ENCODE measurements at regions not wholly inside any gene's neighbourhood (a gene's known extent, or its start where the extent isn't known, plus 50 kb on each side); places are given as distances from the start of the nearest gene placed in this dataset.
"Not testable (repeated sequence)": the region's sequence is repeated elsewhere in the genome, so short reads cannot be mapped to it uniquely, and the experiment has no call there.

- Histone ChIP-seq H3K79me2 (ENCODE audit: low read length) (no peaks in the 10 kb centered on the region), H3K9ac (ENCODE audit: low read length) (no peak overlapping the region), H3K4me1 (ENCODE audit: low read length) (peaks cover 2% of the 10 kb centered on the region), H4K20me1 (ENCODE audit: insufficient read depth, low read depth, low read length) (no peaks in the 10 kb centered on the region), H3K9me2 (replicated peaks; ENCODE audit: insufficient read depth, low read length) (no peaks in the 10 kb centered on the region), H3K27ac (ENCODE audit: low read length) (no peak overlapping the region), H3K27me3 (ENCODE audit: low read length) (peaks cover 3% of the 10 kb centered on the region; the same call in 1 of the 2 replicates), H3K9me3 (ENCODE audit: low read length) (no peaks in the 10 kb centered on the region), H3K4me2 (ENCODE audit: low read depth, low read length, poor library complexity, severe bottlenecking) (no peak overlapping the region), H3K36me3 (ENCODE audit: insufficient read depth, low read length) (no peaks in the 10 kb centered on the region), H2AFZ (ENCODE audit: low read length) (no peak overlapping the region), H3K4me3 (ENCODE audit: low read length) (no peak overlapping the region)
- no peak for DNase-seq
These were observed 116.6 kb upstream of the DUSP22 start for GRCh38 chr6:175680-176079.

- Histone ChIP-seq H4K20me1 (ENCODE audit: insufficient read depth, low read depth, low read length) (no peaks in the 10 kb centered on the region), H3K36me3 (ENCODE audit: insufficient read depth, low read length) (no peaks in the 10 kb centered on the region), H3K4me2 (ENCODE audit: low read depth, low read length, poor library complexity, severe bottlenecking) (no peak overlapping the region), H3K9ac (ENCODE audit: low read length) (no peak overlapping the region), H2AFZ (ENCODE audit: low read length) (no peak overlapping the region), H3K9me2 (replicated peaks; ENCODE audit: insufficient read depth, low read length) (no peaks in the 10 kb centered on the region), H3K4me1 (ENCODE audit: low read length) (peaks cover 13% of the 10 kb centered on the region), H3K4me3 (ENCODE audit: low read length) (no peak overlapping the region), H3K27ac (ENCODE audit: low read length) (no peak overlapping the region), H3K79me2 (ENCODE audit: low read length) (no peaks in the 10 kb centered on the region), H3K27me3 (ENCODE audit: low read length) (peaks cover 3% of the 10 kb centered on the region; the same call in 1 of the 2 replicates), H3K9me3 (ENCODE audit: low read length) (no peaks in the 10 kb centered on the region)
- DNase-seq: no peak
These were observed 115.5 kb upstream of the DUSP22 start for GRCh38 chr6:176766-177165.

GRCh38 chr6:178119-178518 is 114.2 kb upstream of the DUSP22 start:
- Histone ChIP-seq H3K27ac (ENCODE audit: low read length) (no peak overlapping the region), H3K27me3 (ENCODE audit: low read length) (peaks cover 3% of the 10 kb centered on the region; the same call in 1 of the 2 replicates), H3K9ac (ENCODE audit: low read length) (no peak overlapping the region), H3K9me2 (replicated peaks; ENCODE audit: insufficient read depth, low read length) (no peaks in the 10 kb centered on the region), H3K9me3 (ENCODE audit: low read length) (no peaks in the 10 kb centered on the region), H3K4me3 (ENCODE audit: low read length) (no peak overlapping the region), H3K4me2 (ENCODE audit: low read depth, low read length, poor library complexity, severe bottlenecking) (no peak overlapping the region), H3K36me3 (ENCODE audit: insufficient read depth, low read length) (no peaks in the 10 kb centered on the region), H4K20me1 (ENCODE audit: insufficient read depth, low read depth, low read length) (no peaks in the 10 kb centered on the region), H2AFZ (ENCODE audit: low read length) (no peak overlapping the region), H3K4me1 (ENCODE audit: low read length) (peaks cover 20% of the 10 kb centered on the region), H3K79me2 (ENCODE audit: low read length) (no peaks in the 10 kb centered on the region)
- DNase-seq: no peak

GRCh38 chr6:178929-179328 is 113.4 kb upstream of the DUSP22 start:
- H3K9ac ChIP-seq (ENCODE audit: low read length); H3K9me3 ChIP-seq (ENCODE audit: low read length); H3K27ac ChIP-seq (ENCODE audit: low read length); DNase-seq; H2AFZ ChIP-seq (ENCODE audit: low read length); H3K79me2 ChIP-seq (ENCODE audit: low read length); H3K9me2 ChIP-seq (replicated peaks; ENCODE audit: insufficient read depth, low read length); H3K4me3 ChIP-seq (ENCODE audit: low read length); H3K36me3 ChIP-seq (ENCODE audit: insufficient read depth, low read length); H4K20me1 ChIP-seq (ENCODE audit: insufficient read depth, low read depth, low read length); H3K27me3 ChIP-seq (ENCODE audit: low read length); H3K4me2 ChIP-seq (ENCODE audit: low read depth, low read length, poor library complexity, severe bottlenecking): not testable (repeated sequence)
- peaks cover 28% of the 10 kb centered on the region for H3K4me1 ChIP-seq (ENCODE audit: low read length)

DNA sequence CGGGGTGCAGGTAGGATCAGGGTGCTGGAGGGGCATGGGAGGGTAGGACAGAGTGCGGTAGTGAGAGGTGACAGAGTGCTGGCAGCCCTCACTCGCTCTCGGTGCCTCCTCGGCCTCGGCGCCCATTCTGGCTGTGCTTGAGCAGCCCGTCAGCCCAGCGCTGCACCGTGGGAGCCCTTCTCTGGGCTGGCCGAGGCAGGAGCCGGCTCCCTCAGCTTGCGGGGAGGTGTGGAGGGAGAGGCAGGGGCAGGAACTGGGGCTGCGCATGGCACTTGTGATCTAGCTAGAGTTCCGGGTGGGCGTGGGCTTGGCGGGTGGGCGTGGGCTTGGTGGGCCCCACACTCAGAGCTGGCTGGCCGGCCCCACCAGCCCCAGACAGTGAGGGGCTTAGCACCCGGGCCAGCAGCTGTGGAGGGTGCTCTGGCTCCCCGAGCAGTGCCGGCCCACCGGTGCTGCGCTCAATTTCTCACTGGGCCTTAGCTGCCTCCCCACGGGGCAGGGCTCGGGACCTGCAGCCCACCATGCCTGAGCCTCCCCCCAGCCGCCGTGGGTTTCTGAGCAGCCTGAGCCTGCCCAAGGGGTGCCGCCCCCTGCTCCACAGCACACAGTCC is 112.8 kb upstream of the DUSP22 start:
- Histone ChIP-seq H3K27me3 (ENCODE audit: low read length) (peaks cover 3% of the 10 kb centered on the region; the same call in 1 of the 2 replicates), H4K20me1 (ENCODE audit: insufficient read depth, low read depth, low read length) (no peaks in the 10 kb centered on the region), H3K4me1 (ENCODE audit: low read length) (peaks cover 33% of the 10 kb centered on the region), H3K4me2 (ENCODE audit: low read depth, low read length, poor library complexity, severe bottlenecking) (no peak overlapping the region), H3K9me2 (replicated peaks; ENCODE audit: insufficient read depth, low read length) (no peaks in the 10 kb centered on the region), H3K4me3 (ENCODE audit: low read length) (no peak overlapping the region), H3K27ac (ENCODE audit: low read length) (no peak overlapping the region), H3K9ac (ENCODE audit: low read length) (no peak overlapping the region), H2AFZ (ENCODE audit: low read length) (no peak overlapping the region), H3K79me2 (ENCODE audit: low read length) (no peaks in the 10 kb centered on the region), H3K36me3 (ENCODE audit: insufficient read depth, low read length) (no peaks in the 10 kb centered on the region), H3K9me3 (ENCODE audit: low read length) (no peaks in the 10 kb centered on the region)
- no peak for DNase-seq

DNA sequence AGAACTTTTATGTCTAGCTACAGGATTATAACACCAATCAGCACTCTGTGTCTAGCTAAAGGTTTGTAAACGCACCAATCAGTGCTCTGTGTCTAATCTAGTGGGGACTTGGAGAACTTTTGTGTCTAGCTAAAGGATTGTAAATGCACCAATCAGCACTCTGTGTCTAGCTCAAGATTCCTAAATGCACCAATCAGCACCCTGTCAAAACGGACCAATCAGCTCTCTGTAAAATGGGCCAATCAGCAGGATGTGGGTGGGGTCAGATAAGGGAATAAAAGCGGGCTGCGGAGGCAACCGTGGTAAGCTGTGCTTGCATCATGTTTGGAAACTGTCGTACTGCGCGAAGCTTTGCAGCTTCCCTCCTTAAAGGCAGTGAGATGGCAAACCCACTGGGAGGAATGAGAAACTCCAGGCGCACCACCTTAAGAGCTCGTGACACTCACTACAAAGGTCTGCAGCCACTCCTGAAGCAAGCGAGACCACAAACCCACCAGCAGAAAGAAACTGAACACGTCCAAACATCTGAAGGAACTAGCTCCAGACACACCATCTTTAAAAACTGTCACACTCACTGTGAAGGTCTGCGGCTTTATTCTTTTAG is 112.1 kb upstream of the DUSP22 start:
- not testable (repeated sequence) for H3K9ac ChIP-seq (ENCODE audit: low read length); H3K79me2 ChIP-seq (ENCODE audit: low read length); H3K9me3 ChIP-seq (ENCODE audit: low read length); DNase-seq; H3K27ac ChIP-seq (ENCODE audit: low read length); H3K4me2 ChIP-seq (ENCODE audit: low read depth, low read length, poor library complexity, severe bottlenecking); H2AFZ ChIP-seq (ENCODE audit: low read length); H3K27me3 ChIP-seq (ENCODE audit: low read length); H3K36me3 ChIP-seq (ENCODE audit: insufficient read depth, low read length); H3K9me2 ChIP-seq (replicated peaks; ENCODE audit: insufficient read depth, low read length); H4K20me1 ChIP-seq (ENCODE audit: insufficient read depth, low read depth, low read length); H3K4me3 ChIP-seq (ENCODE audit: low read length)
- H3K4me1 ChIP-seq (ENCODE audit: low read length): peaks cover 41% of the 10 kb centered on the region

GRCh38 chr6:181049-181654 is 111.1 kb upstream of the DUSP22 start:
- Histone ChIP-seq H3K9ac (ENCODE audit: low read length) (no peak overlapping the region), H4K20me1 (ENCODE audit: insufficient read depth, low read depth, low read length) (no peaks in the 10 kb centered on the region), H3K27me3 (ENCODE audit: low read length) (no peaks in the 10 kb centered on the region), H3K4me2 (ENCODE audit: low read depth, low read length, poor library complexity, severe bottlenecking) (peak overlapping the region; percentile 49), H3K4me3 (ENCODE audit: low read length) (no peak overlapping the region), H3K9me2 (replicated peaks; ENCODE audit: insufficient read depth, low read length) (no peaks in the 10 kb centered on the region), H3K4me1 (ENCODE audit: low read length) (peaks cover 47% of the 10 kb centered on the region), H2AFZ (ENCODE audit: low read length) (no peak overlapping the region), H3K79me2 (ENCODE audit: low read length) (no peaks in the 10 kb centered on the region), H3K9me3 (ENCODE audit: low read length) (no peaks in the 10 kb centered on the region), H3K36me3 (ENCODE audit: insufficient read depth, low read length) (no peaks in the 10 kb centered on the region), H3K27ac (ENCODE audit: low read length) (peak overlapping the region; percentile 21)
- no peak for DNase-seq

DNA sequence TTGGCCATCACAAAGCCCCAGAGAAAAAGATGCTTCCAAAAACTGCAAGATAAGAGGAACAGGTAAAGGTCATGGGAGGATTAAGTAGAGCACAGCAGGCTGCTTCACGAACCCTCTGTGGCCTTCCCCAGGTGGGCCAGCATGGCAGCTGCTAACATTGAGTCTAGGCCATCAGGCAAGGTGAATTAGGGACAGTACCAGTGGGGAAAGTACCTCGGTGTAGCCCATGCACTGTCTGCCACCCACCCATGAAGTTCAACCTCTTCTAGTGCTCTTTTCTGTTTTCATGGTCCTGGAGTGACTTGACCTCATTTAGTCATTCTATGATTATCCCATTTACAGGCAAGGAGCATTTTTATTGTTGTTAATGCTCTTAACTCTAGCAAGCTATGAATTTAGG is 108.6 kb upstream of the DUSP22 start:
- H3K27ac ChIP-seq (ENCODE audit: low read length): peak overlapping the region; percentile 40; the same call in 1 of the 2 replicates
- no peaks in the 10 kb centered on the region for H3K79me2 ChIP-seq (ENCODE audit: low read length)
- H3K9ac ChIP-seq (ENCODE audit: low read length): no peak overlapping the region; the same call in 1 of the 2 replicates
- H3K4me3 ChIP-seq (ENCODE audit: low read length): 0 out of 2 replicates have a peak overlapping the region, but pooled peaks have one; percentile 15
- H3K9me2 ChIP-seq (replicated peaks; ENCODE audit: insufficient read depth, low read length): no peaks in the 10 kb centered on the region
- DNase-seq: no peak
- H3K36me3 ChIP-seq (ENCODE audit: insufficient read depth, low read length): no peaks in the 10 kb centered on the region
- H4K20me1 ChIP-seq (ENCODE audit: insufficient read depth, low read depth, low read length): no peaks in the 10 kb centered on the region
- H3K4me2 ChIP-seq (ENCODE audit: low read depth, low read length, poor library complexity, severe bottlenecking): peak overlapping the region; percentile 23
- no peaks in the 10 kb centered on the region for H3K9me3 ChIP-seq (ENCODE audit: low read length)
- H2AFZ ChIP-seq (ENCODE audit: low read length): no peak overlapping the region
- peaks cover 53% of the 10 kb centered on the region for H3K4me1 ChIP-seq (ENCODE audit: low read length)
- H3K27me3 ChIP-seq (ENCODE audit: low read length): no peaks in the 10 kb centered on the region

All from Karpas-422 (cell line).